C4-2B (cell line): ENCODE measurements at regions not wholly inside any gene's neighbourhood (a gene's known extent, or its start where the extent isn't known, plus 50 kb on each side); places are given as distances from the start of the nearest gene placed in this dataset.

ENCODE experiments used
- H3K27ac ChIP-seq: fragments of 450-650 bp; 2 replicates; pipeline ENCODE4 v1.5.1; 2017
- CTCF ChIP-seq: fragments of 450-650 bp; conservative IDR thresholded peaks from 2 replicates; pipeline ENCODE4 v1.5.1; 2017; ENCODE audit warnings: mild to moderate bottlenecking
- ZFX ChIP-seq: fragments of 450-650 bp; IDR thresholded peaks from 2 replicates; pipeline ENCODE4 v1.6.1; 2017

DNA sequence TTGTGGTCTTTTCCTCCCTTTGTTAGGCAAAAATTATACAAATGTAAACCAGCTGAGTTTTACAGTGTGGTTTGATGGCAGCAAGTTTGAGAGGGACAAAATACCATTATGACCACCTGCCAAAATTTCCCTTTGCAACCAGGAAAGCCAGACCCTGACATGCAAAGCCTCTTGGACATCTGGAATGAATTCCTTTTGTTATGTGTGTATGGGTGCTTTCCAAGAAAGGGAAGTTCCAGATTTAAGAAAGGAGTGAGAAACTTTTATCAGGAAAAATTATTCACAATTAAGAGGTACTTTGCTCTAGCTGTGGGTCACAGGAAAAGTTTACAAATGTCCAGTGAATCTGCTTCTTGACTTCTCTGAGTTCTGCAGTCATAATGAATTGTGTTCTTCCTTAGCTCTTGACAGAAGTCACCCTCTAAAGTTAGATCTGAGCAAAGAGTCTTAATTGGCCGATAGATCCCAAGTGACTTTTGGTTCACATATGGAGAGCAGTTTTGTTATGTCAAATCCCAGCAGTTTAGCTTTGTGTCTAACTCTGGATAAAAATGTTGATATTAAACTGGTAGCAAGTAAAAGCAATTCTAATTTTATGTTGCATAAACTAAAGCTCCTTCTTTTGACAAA is 295.9 kb upstream of the ZNF608 start:
- TF ChIP-seq CTCF: no peak
- TF ChIP-seq ZFX: no peak
- H3K27ac ChIP-seq: no peak overlapping the region

GRCh38 chr5:125043781-125044391 is 297.4 kb upstream of the ZNF608 start:
- peak overlapping the region; percentile 19; the same call in 1 of the 2 replicates for H3K27ac ChIP-seq
- TF ChIP-seq CTCF (no peak), ZFX (no peak)

GRCh38 chr5:125044491-125045282 is 298.2 kb upstream of the ZNF608 start:
- TF ChIP-seq CTCF: no peak
- TF ChIP-seq ZFX: no peak
- H3K27ac ChIP-seq: peak overlapping the region; percentile 19; the same call in 1 of the 2 replicates

DNA sequence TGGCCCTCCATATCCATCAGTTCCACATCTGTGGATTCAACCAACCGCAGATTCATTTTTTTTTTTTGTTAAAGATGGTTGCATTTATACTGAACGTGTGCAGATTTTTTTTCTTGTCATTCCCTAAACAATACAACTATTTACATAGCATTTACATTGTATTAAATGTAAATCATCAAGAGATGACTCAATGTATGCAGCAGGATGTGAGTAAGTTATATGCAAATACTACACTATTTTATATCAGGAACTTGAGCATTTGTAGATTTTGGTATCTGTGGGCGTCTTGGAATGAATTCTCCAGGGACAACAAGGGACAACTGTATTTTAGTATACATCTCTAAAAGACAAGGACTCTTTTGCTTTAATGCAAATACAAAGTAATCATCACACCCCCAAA is 299.2 kb upstream of the ZNF608 start:
- no peak overlapping the region for H3K27ac ChIP-seq
- TF ChIP-seq CTCF (no peak), ZFX (no peak)

- H3K27ac ChIP-seq: no peak overlapping the region
Measured at GRCh38 chr5:125046838-125047237, 300.4 kb upstream of the ZNF608 start.

GRCh38 chr5:125047871-125048270 is 301.4 kb upstream of the ZNF608 start:
- no peak overlapping the region for H3K27ac ChIP-seq
- TF ChIP-seq CTCF: no peak
- TF ChIP-seq ZFX: no peak

More at GRCh38 chr5:125046838-125047237, 300.4 kb upstream of the ZNF608 start:
- TF ChIP-seq CTCF: no peak
- no peak for TF ChIP-seq ZFX
